ENCODE measurements at regions not wholly inside any gene's neighbourhood (a gene's known extent, or its start where the extent isn't known, plus 50 kb on each side); places are given as distances from the start of the nearest gene placed in this dataset.

DNA sequence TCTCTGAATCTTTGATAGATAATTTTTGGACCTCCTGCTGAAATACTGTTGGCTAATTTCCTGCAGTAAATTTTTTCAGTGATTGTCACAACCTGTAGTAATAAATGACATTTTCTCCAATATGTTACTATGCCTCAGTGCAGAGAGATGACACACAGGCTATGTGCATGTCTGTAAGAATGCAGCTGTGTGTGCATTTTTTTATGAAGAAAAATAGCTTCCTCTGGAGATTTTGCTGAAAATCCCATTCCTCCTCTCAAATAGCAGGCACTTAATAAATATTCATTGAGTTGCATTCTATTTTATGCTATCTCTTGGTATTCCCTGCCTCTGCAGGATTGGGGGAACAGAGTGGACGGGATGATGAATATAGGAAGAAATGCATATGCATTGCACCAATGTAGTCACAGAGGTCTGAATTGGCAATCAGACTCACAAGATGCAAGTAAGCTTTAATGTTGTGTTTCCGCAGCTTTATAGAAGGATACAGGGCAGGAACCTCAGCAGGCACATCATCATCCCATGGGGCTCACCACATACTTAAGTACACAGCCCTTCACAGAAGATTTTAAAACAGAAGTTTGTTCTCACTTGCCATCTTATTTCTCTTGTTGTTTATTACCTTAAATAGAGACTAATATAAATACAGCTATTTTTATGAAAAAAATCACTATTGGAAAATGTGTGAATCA is 474.7 kb downstream of the EPM2A start:
- Histone ChIP-seq H3K4me3 (ENCODE audit: low read depth in 1 of 2, low read length in 2 of 2) (no peak overlapping the region), H3K36me3 (ENCODE audit: control insufficient read depth in 1 of 2, insufficient read depth in 2 of 2, low read length in 2 of 2) (no peaks in the 10 kb centered on the region), H3K27me3 (ENCODE audit: low read depth, low read length) (no peaks in the 10 kb centered on the region), H3K9me3 (ENCODE audit: control insufficient read depth in 1 of 2, low read length in 2 of 2) (no peaks in the 10 kb centered on the region), H3K27ac (ENCODE audit: low read length) (no peak overlapping the region), H3K4me1 (ENCODE audit: control insufficient read depth in 1 of 2, insufficient read depth in 2 of 2, low read length in 2 of 2) (no peaks in the 10 kb centered on the region)

DNA sequence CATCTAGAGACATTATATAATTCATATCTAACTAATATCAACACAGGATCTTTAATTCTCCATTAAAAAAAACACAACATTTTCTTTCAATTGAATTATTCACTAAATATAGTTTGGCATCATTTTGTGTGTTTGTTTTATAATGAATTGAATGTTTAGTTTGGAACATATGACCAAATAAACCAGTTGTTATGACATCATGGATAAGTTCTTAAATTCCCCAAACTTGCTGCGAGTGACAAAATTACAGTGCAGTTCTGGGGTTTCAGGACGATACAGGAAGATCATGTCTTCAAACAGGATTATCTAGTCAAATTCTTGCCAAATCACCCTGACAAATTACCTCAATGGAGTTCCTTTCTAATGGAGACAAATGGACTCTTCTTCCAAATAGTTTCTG is 473.6 kb downstream of the EPM2A start:
- Histone ChIP-seq H3K27ac (ENCODE audit: low read length) (no peak overlapping the region), H3K9me3 (ENCODE audit: control insufficient read depth in 1 of 2, low read length in 2 of 2) (no peaks in the 10 kb centered on the region), H3K27me3 (ENCODE audit: low read depth, low read length) (no peaks in the 10 kb centered on the region), H3K4me1 (ENCODE audit: control insufficient read depth in 1 of 2, insufficient read depth in 2 of 2, low read length in 2 of 2) (no peaks in the 10 kb centered on the region), H3K4me3 (ENCODE audit: low read depth in 1 of 2, low read length in 2 of 2) (no peak overlapping the region), H3K36me3 (ENCODE audit: control insufficient read depth in 1 of 2, insufficient read depth in 2 of 2, low read length in 2 of 2) (no peaks in the 10 kb centered on the region)

- Histone ChIP-seq H3K27ac (ENCODE audit: low read length) (no peak overlapping the region), H3K4me3 (ENCODE audit: low read depth in 1 of 2, low read length in 2 of 2) (no peak overlapping the region), H3K36me3 (ENCODE audit: control insufficient read depth in 1 of 2, insufficient read depth in 2 of 2, low read length in 2 of 2) (no peaks in the 10 kb centered on the region), H3K9me3 (ENCODE audit: control insufficient read depth in 1 of 2, low read length in 2 of 2) (no peaks in the 10 kb centered on the region), H3K4me1 (ENCODE audit: control insufficient read depth in 1 of 2, insufficient read depth in 2 of 2, low read length in 2 of 2) (no peaks in the 10 kb centered on the region), H3K27me3 (ENCODE audit: low read depth, low read length) (no peaks in the 10 kb centered on the region)
These were observed 472.5 kb downstream of the EPM2A start for GRCh38 chr6:145262771-145263170.

DNA sequence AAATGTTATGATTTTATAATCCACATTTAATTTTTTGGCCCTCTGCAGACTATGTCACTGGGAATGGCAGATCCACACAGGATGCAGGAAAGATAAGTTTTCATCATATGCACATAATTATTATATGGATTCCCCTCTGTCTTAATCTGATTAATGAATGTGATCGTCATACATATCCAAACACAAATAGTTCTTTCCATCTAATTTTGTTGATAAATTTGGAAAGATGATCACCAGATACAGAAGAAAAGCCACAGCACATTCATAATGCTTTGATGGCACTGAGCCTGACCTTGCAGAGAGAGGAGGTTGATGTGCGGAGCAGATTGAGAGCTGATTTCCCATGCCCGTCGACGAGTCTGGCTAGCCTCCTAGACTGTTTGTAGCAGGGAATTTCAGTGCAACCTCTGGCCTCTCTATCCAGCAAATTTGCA is 471.5 kb downstream of the EPM2A start:
- Histone ChIP-seq H3K36me3 (ENCODE audit: control insufficient read depth in 1 of 2, insufficient read depth in 2 of 2, low read length in 2 of 2) (no peaks in the 10 kb centered on the region), H3K4me1 (ENCODE audit: control insufficient read depth in 1 of 2, insufficient read depth in 2 of 2, low read length in 2 of 2) (no peaks in the 10 kb centered on the region), H3K9me3 (ENCODE audit: control insufficient read depth in 1 of 2, low read length in 2 of 2) (no peaks in the 10 kb centered on the region), H3K4me3 (ENCODE audit: low read depth in 1 of 2, low read length in 2 of 2) (no peak overlapping the region), H3K27ac (ENCODE audit: low read length) (no peak overlapping the region), H3K27me3 (ENCODE audit: low read depth, low read length) (no peaks in the 10 kb centered on the region)

GRCh38 chr6:145266432-145267075 is 468.8 kb downstream of the EPM2A start:
- H3K9me3 ChIP-seq (ENCODE audit: control insufficient read depth in 1 of 2, low read length in 2 of 2): no peaks in the 10 kb centered on the region
- no peaks in the 10 kb centered on the region for H3K4me1 ChIP-seq (ENCODE audit: control insufficient read depth in 1 of 2, insufficient read depth in 2 of 2, low read length in 2 of 2)
- no peak overlapping the region for H3K4me3 ChIP-seq (ENCODE audit: low read depth in 1 of 2, low read length in 2 of 2)
- H3K27ac ChIP-seq (ENCODE audit: low read length): no peak overlapping the region
- no peaks in the 10 kb centered on the region for H3K27me3 ChIP-seq (ENCODE audit: low read depth, low read length)
- H3K36me3 ChIP-seq (ENCODE audit: control insufficient read depth in 1 of 2, insufficient read depth in 2 of 2, low read length in 2 of 2): no peaks in the 10 kb centered on the region

DNA sequence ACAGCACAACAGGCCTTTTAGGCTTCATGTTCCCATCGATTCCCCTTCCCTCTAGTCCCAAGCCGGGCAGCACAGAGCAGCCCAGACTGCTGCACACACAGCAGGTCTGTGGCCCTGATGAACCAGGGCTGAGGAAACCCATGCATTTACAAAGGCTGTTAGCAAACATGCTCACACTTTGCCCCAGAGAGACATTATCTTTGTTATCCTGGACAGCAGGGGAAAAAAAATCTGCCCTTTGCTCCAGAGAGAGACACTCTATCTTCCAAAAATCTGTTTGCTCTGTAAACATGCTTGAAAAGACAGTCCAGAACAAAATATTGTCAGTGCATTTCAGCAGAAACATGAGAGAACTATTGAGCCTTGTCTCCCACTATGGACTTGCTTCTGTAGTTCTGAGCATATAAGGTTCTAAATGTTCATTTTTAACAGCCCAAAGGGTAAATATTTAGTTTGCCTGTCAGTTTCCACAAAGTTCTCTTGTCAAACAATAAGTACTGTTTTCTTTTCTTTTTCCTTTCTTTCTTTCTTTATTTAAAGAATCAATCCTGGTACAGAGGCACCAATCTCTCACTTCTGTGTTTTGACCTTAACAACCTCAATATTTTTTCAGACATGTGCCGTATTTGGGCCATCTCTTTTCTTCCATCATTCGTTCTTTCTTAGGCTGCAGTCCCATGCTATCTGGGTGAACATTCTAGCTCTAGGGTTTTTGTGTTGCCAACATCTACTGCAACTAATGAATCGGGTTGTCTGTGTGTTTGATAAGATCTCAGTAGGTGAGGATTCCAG is 468.0 kb downstream of the EPM2A start:
- Histone ChIP-seq H3K9me3 (ENCODE audit: control insufficient read depth in 1 of 2, low read length in 2 of 2) (no peaks in the 10 kb centered on the region), H3K27me3 (ENCODE audit: low read depth, low read length) (no peaks in the 10 kb centered on the region), H3K4me1 (ENCODE audit: control insufficient read depth in 1 of 2, insufficient read depth in 2 of 2, low read length in 2 of 2) (no peaks in the 10 kb centered on the region), H3K27ac (ENCODE audit: low read length) (no peak overlapping the region), H3K36me3 (ENCODE audit: control insufficient read depth in 1 of 2, insufficient read depth in 2 of 2, low read length in 2 of 2) (no peaks in the 10 kb centered on the region), H3K4me3 (ENCODE audit: low read depth in 1 of 2, low read length in 2 of 2) (no peak overlapping the region)

GRCh38 chr6:145270464-145270863 is 464.9 kb downstream of the EPM2A start:
- no peaks in the 10 kb centered on the region for H3K9me3 ChIP-seq (ENCODE audit: control insufficient read depth in 1 of 2, low read length in 2 of 2)
- no peaks in the 10 kb centered on the region for H3K4me1 ChIP-seq (ENCODE audit: control insufficient read depth in 1 of 2, insufficient read depth in 2 of 2, low read length in 2 of 2)
- H3K36me3 ChIP-seq (ENCODE audit: control insufficient read depth in 1 of 2, insufficient read depth in 2 of 2, low read length in 2 of 2): no peaks in the 10 kb centered on the region
- H3K27me3 ChIP-seq (ENCODE audit: low read depth, low read length): no peaks in the 10 kb centered on the region
- no peak overlapping the region for H3K27ac ChIP-seq (ENCODE audit: low read length)
- no peak overlapping the region for H3K4me3 ChIP-seq (ENCODE audit: low read depth in 1 of 2, low read length in 2 of 2)

GRCh38 chr6:145271040-145271439 is 464.3 kb downstream of the EPM2A start:
- Histone ChIP-seq H3K36me3 (ENCODE audit: control insufficient read depth in 1 of 2, insufficient read depth in 2 of 2, low read length in 2 of 2) (no peaks in the 10 kb centered on the region), H3K4me3 (ENCODE audit: low read depth in 1 of 2, low read length in 2 of 2) (no peak overlapping the region), H3K27me3 (ENCODE audit: low read depth, low read length) (no peaks in the 10 kb centered on the region), H3K9me3 (ENCODE audit: control insufficient read depth in 1 of 2, low read length in 2 of 2) (no peaks in the 10 kb centered on the region), H3K4me1 (ENCODE audit: control insufficient read depth in 1 of 2, insufficient read depth in 2 of 2, low read length in 2 of 2) (no peaks in the 10 kb centered on the region), H3K27ac (ENCODE audit: low read length) (no peak overlapping the region)

- no peak overlapping the region for H3K27ac ChIP-seq (ENCODE audit: low read length)
- H3K9me3 ChIP-seq (ENCODE audit: control insufficient read depth in 1 of 2, low read length in 2 of 2): no peaks in the 10 kb centered on the region
- no peak overlapping the region for H3K4me3 ChIP-seq (ENCODE audit: low read depth in 1 of 2, low read length in 2 of 2)
- H3K36me3 ChIP-seq (ENCODE audit: control insufficient read depth in 1 of 2, insufficient read depth in 2 of 2, low read length in 2 of 2): no peaks in the 10 kb centered on the region
- no peaks in the 10 kb centered on the region for H3K27me3 ChIP-seq (ENCODE audit: low read depth, low read length)
- no peaks in the 10 kb centered on the region for H3K4me1 ChIP-seq (ENCODE audit: control insufficient read depth in 1 of 2, insufficient read depth in 2 of 2, low read length in 2 of 2)
These were observed 463.7 kb downstream of the EPM2A start for GRCh38 chr6:145271577-145271976.

DNA sequence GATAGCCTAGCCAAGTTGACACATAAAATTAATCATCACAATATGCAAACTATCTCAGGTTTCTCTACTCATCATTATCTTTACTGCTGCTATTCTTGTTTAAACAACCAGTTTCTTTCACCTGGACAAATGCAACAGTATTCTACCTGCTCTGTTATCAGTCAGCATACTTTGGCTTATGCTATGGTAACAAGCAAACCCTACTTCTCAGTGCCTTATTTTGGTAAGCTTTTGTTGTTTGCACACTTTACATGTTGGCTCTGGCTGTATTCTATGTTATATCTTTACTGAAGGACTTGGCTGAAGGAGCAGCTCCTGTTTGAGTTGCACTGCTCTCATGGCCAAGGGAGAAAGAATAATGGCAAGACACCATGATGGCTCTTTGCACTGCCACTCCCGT is 463.1 kb downstream of the EPM2A start:
- no peaks in the 10 kb centered on the region for H3K27me3 ChIP-seq (ENCODE audit: low read depth, low read length)
- no peak overlapping the region for H3K27ac ChIP-seq (ENCODE audit: low read length)
- no peaks in the 10 kb centered on the region for H3K9me3 ChIP-seq (ENCODE audit: control insufficient read depth in 1 of 2, low read length in 2 of 2)
- H3K36me3 ChIP-seq (ENCODE audit: control insufficient read depth in 1 of 2, insufficient read depth in 2 of 2, low read length in 2 of 2): no peaks in the 10 kb centered on the region
- no peaks in the 10 kb centered on the region for H3K4me1 ChIP-seq (ENCODE audit: control insufficient read depth in 1 of 2, insufficient read depth in 2 of 2, low read length in 2 of 2)
- H3K4me3 ChIP-seq (ENCODE audit: low read depth in 1 of 2, low read length in 2 of 2): no peak overlapping the region

GRCh38 chr6:145273136-145273535 is 462.2 kb downstream of the EPM2A start:
- no peaks in the 10 kb centered on the region for H3K4me1 ChIP-seq (ENCODE audit: control insufficient read depth in 1 of 2, insufficient read depth in 2 of 2, low read length in 2 of 2)
- H3K27ac ChIP-seq (ENCODE audit: low read length): no peak overlapping the region
- no peak overlapping the region for H3K4me3 ChIP-seq (ENCODE audit: low read depth in 1 of 2, low read length in 2 of 2)
- no peaks in the 10 kb centered on the region for H3K36me3 ChIP-seq (ENCODE audit: control insufficient read depth in 1 of 2, insufficient read depth in 2 of 2, low read length in 2 of 2)
- H3K9me3 ChIP-seq (ENCODE audit: control insufficient read depth in 1 of 2, low read length in 2 of 2): no peaks in the 10 kb centered on the region
- H3K27me3 ChIP-seq (ENCODE audit: low read depth, low read length): no peaks in the 10 kb centered on the region

Data from muscle layer of duodenum (tissue), 2 donors.